ENCODE measurements at regions not wholly inside any gene's neighbourhood (a gene's known extent, or its start where the extent isn't known, plus 50 kb on each side); places are given as distances from the start of the nearest gene placed in this dataset.

DNA sequence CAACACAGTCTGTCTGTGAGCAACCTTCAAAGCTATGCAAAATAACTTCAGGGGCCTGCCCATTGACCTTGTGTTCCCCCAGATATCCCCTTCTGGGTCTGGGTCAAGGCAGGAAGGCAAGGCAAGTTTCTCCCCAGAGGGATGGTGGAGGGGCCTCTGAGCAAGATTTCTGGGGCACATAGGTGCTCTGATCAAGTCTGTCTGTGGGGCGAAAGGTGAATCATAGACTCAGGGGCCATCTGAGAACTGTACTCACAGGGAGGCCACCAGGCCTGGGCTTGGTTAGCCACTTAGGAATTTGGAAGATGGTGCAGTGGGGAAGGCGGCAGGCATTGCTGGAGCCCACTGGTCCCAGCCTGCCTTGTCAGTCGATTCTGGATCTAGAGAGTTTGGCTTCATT is 92.4 kb downstream of the MINAR1 start:
- intact Hi-C loops (cut with DNase I): no loop called here
- no peaks in the 10 kb centered on the region for H3K9me3 ChIP-seq
- TF ChIP-seq, protein P1, sequence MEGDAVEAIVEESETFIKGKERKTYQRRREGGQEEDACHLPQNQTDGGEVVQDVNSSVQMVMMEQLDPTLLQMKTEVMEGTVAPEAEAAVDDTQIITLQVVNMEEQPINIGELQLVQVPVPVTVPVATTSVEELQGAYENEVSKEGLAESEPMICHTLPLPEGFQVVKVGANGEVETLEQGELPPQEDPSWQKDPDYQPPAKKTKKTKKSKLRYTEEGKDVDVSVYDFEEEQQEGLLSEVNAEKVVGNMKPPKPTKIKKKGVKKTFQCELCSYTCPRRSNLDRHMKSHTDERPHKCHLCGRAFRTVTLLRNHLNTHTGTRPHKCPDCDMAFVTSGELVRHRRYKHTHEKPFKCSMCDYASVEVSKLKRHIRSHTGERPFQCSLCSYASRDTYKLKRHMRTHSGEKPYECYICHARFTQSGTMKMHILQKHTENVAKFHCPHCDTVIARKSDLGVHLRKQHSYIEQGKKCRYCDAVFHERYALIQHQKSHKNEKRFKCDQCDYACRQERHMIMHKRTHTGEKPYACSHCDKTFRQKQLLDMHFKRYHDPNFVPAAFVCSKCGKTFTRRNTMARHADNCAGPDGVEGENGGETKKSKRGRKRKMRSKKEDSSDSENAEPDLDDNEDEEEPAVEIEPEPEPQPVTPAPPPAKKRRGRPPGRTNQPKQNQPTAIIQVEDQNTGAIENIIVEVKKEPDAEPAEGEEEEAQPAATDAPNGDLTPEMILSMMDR (IDR thresholded peaks at IDR 0.05): no peak
- no peak for TF ChIP-seq POLR2A (IDR thresholded peaks at IDR 0.05)
- H3K4me3 ChIP-seq: no peak overlapping the region
- H3K27ac ChIP-seq: no peak overlapping the region
- no peaks in the 10 kb centered on the region for H3K4me1 ChIP-seq
- DNase-seq (no peak), ATAC-seq (no peak)
- H3K36me3 ChIP-seq: no peaks in the 10 kb centered on the region
- WGBS, 4 donors: 69 to 79% (median 72%) methylated on average over 3 of the region's 3 CpGs
- peaks cover 0 to 9% (median 0%) of the 10 kb centered on the region in 9 donors for H3K27me3 ChIP-seq

DNA sequence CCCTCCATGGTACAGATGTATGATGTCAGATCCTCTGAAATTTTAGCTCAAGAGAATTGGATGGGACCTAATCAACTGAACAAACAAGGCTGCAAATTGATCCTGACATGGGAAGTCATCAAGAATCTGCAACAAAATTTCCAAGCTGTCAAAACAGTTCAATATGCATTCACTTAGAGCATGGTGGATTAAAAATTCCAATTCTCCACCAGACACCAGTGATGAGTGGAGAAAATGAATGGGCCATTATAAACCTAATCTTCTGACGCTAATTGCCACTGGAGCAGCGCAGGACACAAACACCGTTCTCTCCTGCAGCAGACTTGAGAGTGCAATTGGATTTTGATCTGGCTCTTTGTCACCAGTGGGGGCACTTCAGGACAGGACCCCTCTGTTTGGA is 94.2 kb downstream of the MINAR1 start:
- no peak for DNase-seq
- H3K4me1 ChIP-seq: no peaks in the 10 kb centered on the region
- H3K27ac ChIP-seq: no peak overlapping the region
- 64 to 81% (median 78%) methylated on average over 3 of the region's 3 CpGs for WGBS, 4 donors
- H3K4me3 ChIP-seq: no peak overlapping the region
- intact Hi-C loops (cut with DNase I): no loop called here
- H3K9me3 ChIP-seq: no peaks in the 10 kb centered on the region
- peaks cover 0 to 10% (median 0%) of the 10 kb centered on the region in 9 donors for H3K27me3 ChIP-seq
- no peaks in the 10 kb centered on the region for H3K36me3 ChIP-seq
- ATAC-seq: no peak
- TF ChIP-seq, protein P1 (IDR thresholded peaks at IDR 0.05): no peak
- TF ChIP-seq POLR2A (IDR thresholded peaks at IDR 0.05): no peak

DNA sequence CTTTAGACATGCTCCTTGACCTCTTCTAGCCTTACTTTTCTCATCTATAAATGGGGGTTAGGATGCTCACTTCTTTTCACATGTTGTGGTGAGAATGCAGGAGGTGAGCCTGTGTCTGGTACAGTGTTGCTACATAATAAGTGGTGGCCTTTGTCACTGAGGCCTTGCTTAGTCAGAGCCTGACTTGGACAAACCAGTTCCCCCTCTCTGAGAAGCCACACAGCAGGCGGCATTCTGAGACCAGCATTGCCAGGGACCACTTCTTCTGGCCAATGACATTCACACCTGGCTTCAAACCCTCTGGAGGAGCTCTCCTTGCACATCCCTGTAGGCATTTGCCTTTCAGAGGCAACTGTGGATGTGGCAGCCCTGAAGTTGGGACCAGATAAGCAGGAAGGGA is 95.7 kb downstream of the MINAR1 start:
- 0 to 71% (median 40%) methylated on average over 1 of the region's 1 CpG for WGBS, 4 donors
- no peak for ATAC-seq
- intact Hi-C loops (cut with DNase I): no loop called here

DNA sequence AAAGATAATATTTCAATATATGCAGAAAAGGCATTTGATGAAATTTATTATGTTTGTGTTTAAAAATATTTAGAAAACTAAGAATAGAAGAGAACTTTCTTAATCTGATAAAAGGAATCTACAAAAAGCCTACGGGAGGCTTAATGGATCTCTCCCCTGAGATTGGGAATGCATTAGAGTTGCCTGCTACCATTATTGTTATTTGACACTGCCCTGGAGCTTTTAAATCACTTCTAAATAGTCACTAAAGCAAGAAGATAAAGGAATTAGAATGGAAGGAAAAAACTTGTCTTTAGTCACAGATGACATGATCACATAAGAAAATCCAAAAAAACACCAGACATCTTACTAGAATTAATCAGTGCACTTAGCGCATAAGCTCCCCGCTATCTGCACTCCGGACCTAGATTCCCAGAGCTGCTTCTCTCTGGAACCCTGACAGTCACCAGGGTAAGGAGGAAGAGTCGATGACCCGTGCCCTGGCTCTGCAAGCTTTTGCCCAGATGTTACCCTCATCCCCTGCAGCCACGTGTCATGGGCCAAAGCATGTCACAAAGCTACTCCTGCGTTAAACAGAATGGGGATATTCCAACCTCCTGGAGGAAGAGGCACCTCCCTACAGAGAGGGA is 97.1 kb downstream of the MINAR1 start:
- Histone ChIP-seq H3K9me3 (no peaks in the 10 kb centered on the region), H3K4me3 (no peak overlapping the region), H3K36me3 (no peaks in the 10 kb centered on the region), H3K27ac (no peak overlapping the region), H3K4me1 (no peaks in the 10 kb centered on the region), H3K27me3 (peaks cover 0 to 20% (median 0%) of the 10 kb centered on the region in 9 donors)
- DNase-seq: no peak
- WGBS, 4 donors: 65 to 79% (median 72%) methylated on average over 8 of the region's 8 CpGs
- intact Hi-C loops (cut with DNase I): no loop called here
- no peak for TF ChIP-seq POLR2A (IDR thresholded peaks at IDR 0.05)
- TF ChIP-seq, protein P1 (IDR thresholded peaks at IDR 0.05): no peak
- no peak for ATAC-seq

More for the DNA sequence above, 95.7 kb downstream of the MINAR1 start:
- Histone ChIP-seq H3K27me3 (peaks cover 0 to 10% (median 0%) of the 10 kb centered on the region in 9 donors), H3K27ac (no peak overlapping the region), H3K4me3 (no peak overlapping the region), H3K4me1 (no peaks in the 10 kb centered on the region), H3K36me3 (no peaks in the 10 kb centered on the region), H3K9me3 (no peaks in the 10 kb centered on the region)
- DNase-seq: no peak
- no peak for TF ChIP-seq POLR2A (IDR thresholded peaks at IDR 0.05)
- TF ChIP-seq, protein P1 (IDR thresholded peaks at IDR 0.05): no peak
